Endothelial cell (in vitro differentiated cells): ENCODE measurements at regions not wholly inside any gene's neighbourhood (a gene's known extent, or its start where the extent isn't known, plus 50 kb on each side); places are given as distances from the start of the nearest gene placed in this dataset.

Experiments
- DNase-seq: peaks from one replicate; pipeline ENCODE4 v3.0.0; 2021; ENCODE audit warnings: low spot score
- H3K27ac Mint-ChIP-seq: one replicate; pipeline ENCODE4 v1.8.0; 2021; ENCODE audit warnings: mixed read lengths, inconsistent platforms; ENCODE audit not compliant: unreplicated experiment
- H3K27me3 Mint-ChIP-seq: one replicate; pipeline ENCODE4 v1.8.0; 2021; ENCODE audit warnings: mild to moderate bottlenecking, moderate library complexity, mixed read lengths, inconsistent platforms; ENCODE audit not compliant: unreplicated experiment
- H3K36me3 Mint-ChIP-seq: one replicate; pipeline ENCODE4 v1.8.0; 2021; ENCODE audit warnings: mild to moderate bottlenecking, low read depth, mixed read lengths, inconsistent platforms; ENCODE audit not compliant: unreplicated experiment
- H3K4me1 Mint-ChIP-seq: one replicate; pipeline ENCODE4 v1.8.0; 2021; ENCODE audit warnings: mild to moderate bottlenecking, mixed read lengths, inconsistent platforms; ENCODE audit not compliant: unreplicated experiment
- H3K4me3 Mint-ChIP-seq: one replicate; pipeline ENCODE4 v1.8.0; 2021; ENCODE audit warnings: mild to moderate bottlenecking, mixed read lengths, inconsistent platforms; ENCODE audit not compliant: unreplicated experiment
- H3K9me3 Mint-ChIP-seq: one replicate; pipeline ENCODE4 v1.8.0; 2021; ENCODE audit warnings: mixed read lengths, inconsistent platforms; ENCODE audit not compliant: unreplicated experiment
- TF ChIP-seq, protein P1 (sequence below): fragments of 200-600 bp; sonication (generic); IDR thresholded peaks from one replicate; pipeline ENCODE4 v1.5.0; 2021; ENCODE audit warnings: antibody characterized with exemption; ENCODE audit not compliant: unreplicated experiment

- Mint-ChIP-seq H3K27ac (no peak overlapping the region), H3K4me1 (no peaks in the 10 kb centered on the region), H3K4me3 (no peak overlapping the region), H3K27me3 (no peaks in the 10 kb centered on the region), H3K9me3 (no peaks in the 10 kb centered on the region), H3K36me3 (no peaks in the 10 kb centered on the region)
- no peak for DNase-seq
- TF ChIP-seq, protein P1, sequence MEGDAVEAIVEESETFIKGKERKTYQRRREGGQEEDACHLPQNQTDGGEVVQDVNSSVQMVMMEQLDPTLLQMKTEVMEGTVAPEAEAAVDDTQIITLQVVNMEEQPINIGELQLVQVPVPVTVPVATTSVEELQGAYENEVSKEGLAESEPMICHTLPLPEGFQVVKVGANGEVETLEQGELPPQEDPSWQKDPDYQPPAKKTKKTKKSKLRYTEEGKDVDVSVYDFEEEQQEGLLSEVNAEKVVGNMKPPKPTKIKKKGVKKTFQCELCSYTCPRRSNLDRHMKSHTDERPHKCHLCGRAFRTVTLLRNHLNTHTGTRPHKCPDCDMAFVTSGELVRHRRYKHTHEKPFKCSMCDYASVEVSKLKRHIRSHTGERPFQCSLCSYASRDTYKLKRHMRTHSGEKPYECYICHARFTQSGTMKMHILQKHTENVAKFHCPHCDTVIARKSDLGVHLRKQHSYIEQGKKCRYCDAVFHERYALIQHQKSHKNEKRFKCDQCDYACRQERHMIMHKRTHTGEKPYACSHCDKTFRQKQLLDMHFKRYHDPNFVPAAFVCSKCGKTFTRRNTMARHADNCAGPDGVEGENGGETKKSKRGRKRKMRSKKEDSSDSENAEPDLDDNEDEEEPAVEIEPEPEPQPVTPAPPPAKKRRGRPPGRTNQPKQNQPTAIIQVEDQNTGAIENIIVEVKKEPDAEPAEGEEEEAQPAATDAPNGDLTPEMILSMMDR: no peak
These were observed 702.8 kb downstream of the LIG4 start for GRCh38 chr13:107512551-107512950.

- DNase-seq: no peak
- Mint-ChIP-seq H3K36me3 (no peaks in the 10 kb centered on the region), H3K27ac (no peak overlapping the region), H3K4me1 (no peaks in the 10 kb centered on the region), H3K27me3 (no peaks in the 10 kb centered on the region), H3K9me3 (no peaks in the 10 kb centered on the region), H3K4me3 (no peak overlapping the region)
- TF ChIP-seq, protein P1: no peak
These were observed 717.7 kb downstream of the LIG4 start for GRCh38 chr13:107497661-107498060.

DNA sequence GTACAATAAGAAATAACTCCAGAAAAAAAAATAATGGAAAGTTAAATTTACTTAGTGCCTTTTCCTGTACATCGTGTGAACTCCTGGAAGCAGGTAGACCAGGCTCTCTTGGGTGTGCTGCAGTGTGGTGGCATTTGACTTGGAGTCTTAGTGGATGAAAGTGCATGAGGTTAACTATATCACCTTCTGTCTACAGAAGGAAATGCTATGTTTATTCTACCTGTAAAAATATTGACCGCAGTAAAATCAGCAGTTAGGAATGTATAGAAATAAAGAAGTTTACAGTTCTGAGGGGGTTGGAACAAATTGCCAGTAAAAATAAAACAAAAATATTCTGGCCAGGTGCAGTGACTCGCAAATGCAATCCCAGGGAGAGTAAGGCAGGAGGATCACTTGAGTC lies 722.1 kb downstream of the LIG4 start:
- no peak overlapping the region for H3K27ac Mint-ChIP-seq
- no peak overlapping the region for H3K4me3 Mint-ChIP-seq
- DNase-seq: no peak
- no peaks in the 10 kb centered on the region for H3K27me3 Mint-ChIP-seq
- no peaks in the 10 kb centered on the region for H3K36me3 Mint-ChIP-seq
- no peaks in the 10 kb centered on the region for H3K4me1 Mint-ChIP-seq
- H3K9me3 Mint-ChIP-seq: no peaks in the 10 kb centered on the region
- TF ChIP-seq, protein P1: no peak

- no peak overlapping the region for H3K27ac Mint-ChIP-seq
- no peak for DNase-seq
- H3K4me3 Mint-ChIP-seq: no peak overlapping the region
- TF ChIP-seq, protein P1: no peak
- H3K27me3 Mint-ChIP-seq: no peaks in the 10 kb centered on the region
- no peaks in the 10 kb centered on the region for H3K9me3 Mint-ChIP-seq
- no peaks in the 10 kb centered on the region for H3K4me1 Mint-ChIP-seq
- no peaks in the 10 kb centered on the region for H3K36me3 Mint-ChIP-seq
These were observed 732.6 kb downstream of the LIG4 start for GRCh38 chr13:107482688-107483087.

- TF ChIP-seq, protein P1: no peak
- Mint-ChIP-seq H3K4me1 (no peaks in the 10 kb centered on the region), H3K27ac (no peak overlapping the region), H3K4me3 (no peak overlapping the region), H3K9me3 (no peaks in the 10 kb centered on the region), H3K36me3 (no peaks in the 10 kb centered on the region), H3K27me3 (no peaks in the 10 kb centered on the region)
- DNase-seq: no peak
These were observed 735.2 kb downstream of the LIG4 start for GRCh38 chr13:107480130-107480529.
